Caco-2 (cell line): ENCODE measurements at regions not wholly inside any gene's neighbourhood (a gene's known extent, or its start where the extent isn't known, plus 50 kb on each side); places are given as distances from the start of the nearest gene placed in this dataset.

Experiments
- BruUV-seq: library from RNA; stranded (reverse); fragments of 400-500 nt; replicated peaks from 2 replicates; lab custom pipeline; 2021; lab: Mats Ljungman, UMichigan
- CTCF ChIA-PET: fragments of 300-600 bp; sonication (Branson Sonifier 250); formaldehyde crosslinking; loops from one replicate; lab custom pipeline; 2022; ENCODE audit warnings: antibody characterized with exemption; lab: Charles Lee
- POLR2A ChIA-PET: fragments of 300-600 bp; sonication (Branson Sonifier 250); formaldehyde crosslinking; loops from one replicate; lab custom pipeline; 2022; ENCODE audit warnings: antibody characterized with exemption; lab: Charles Lee
- DNase-seq, 2 experiments: peaks; one replicate each; pipeline versions ENCODE4 v3.0.0 to v3.0.0-alpha.2; 2020 to 2022
- H3K27me3 ChIP-seq: replicated peaks from 2 replicates; pipeline ENCODE4 v1.6.0; 2011; ENCODE audit warnings: low read length; ENCODE audit not compliant: control insufficient read depth, insufficient read depth
- H3K36me3 ChIP-seq: 2 replicates; pipeline ENCODE4 v1.5.1; 2011; ENCODE audit warnings: low read length; ENCODE audit not compliant: control insufficient read depth, insufficient read depth
- H3K4me1 ChIP-seq: fragments of 250-450 bp; sonication (Bioruptor Pico); 2 replicates; pipeline ENCODE4 v1.5.1; 2020; ENCODE audit warnings: mild to moderate bottlenecking
- H3K4me3 ChIP-seq: 2 replicates; pipeline ENCODE4 v1.5.1; 2011; ENCODE audit warnings: low read depth, mild to moderate bottlenecking, control low read depth, low read length
- H3K9me3 ChIP-seq: fragments of 250-450 bp; sonication (Bioruptor Pico); 2 replicates; pipeline ENCODE4 v1.5.1; 2020; ENCODE audit warnings: mild to moderate bottlenecking, moderate library complexity
- H3K27ac Mint-ChIP-seq: one replicate; pipeline ENCODE4 v1.8.0; 2022; ENCODE audit warnings: mixed read lengths; ENCODE audit not compliant: unreplicated experiment
- H3K27me3 Mint-ChIP-seq: one replicate; pipeline ENCODE4 v1.8.0; 2022; ENCODE audit warnings: mixed read lengths; ENCODE audit not compliant: insufficient read depth, unreplicated experiment
- H3K36me3 Mint-ChIP-seq: one replicate; pipeline ENCODE4 v1.8.0; 2022; ENCODE audit warnings: mild to moderate bottlenecking, mixed read lengths; ENCODE audit not compliant: insufficient read depth, unreplicated experiment
- H3K4me1 Mint-ChIP-seq: one replicate; pipeline ENCODE4 v1.8.0; 2022; ENCODE audit warnings: low read depth, mixed read lengths; ENCODE audit not compliant: unreplicated experiment
- H3K4me3 Mint-ChIP-seq: one replicate; pipeline ENCODE4 v1.8.0; 2022; ENCODE audit warnings: mild to moderate bottlenecking, moderate library complexity, mixed read lengths; ENCODE audit not compliant: unreplicated experiment
- H3K9me3 Mint-ChIP-seq: one replicate; pipeline ENCODE4 v1.8.0; 2022; ENCODE audit warnings: mixed read lengths; ENCODE audit not compliant: unreplicated experiment
- CTCF ChIP-seq, 2 experiments: fragments of 200-600 bp in 1 of 2; IDR thresholded peaks; 1 replicate in 1 of 2; 2 replicates in 1 of 2; pipeline versions ENCODE4 v1.5.1 to v1.8.0; 2011 to 2022; ENCODE audit warnings: antibody characterized with exemption in 1 of 2, control low read depth in 1 of 2, inconsistent platforms in 1 of 2, low read depth in 1 of 2, low read length in 1 of 2, mild to moderate bottlenecking in 1 of 2, moderate library complexity in 1 of 2; ENCODE audit not compliant: insufficient read depth in 1 of 2, severe bottlenecking in 1 of 2, unreplicated experiment in 1 of 2
- intact Hi-C: fragments of 100-400 bp; cut with micrococcal nuclease; formaldehyde crosslinking; loops from one replicate; pipeline ENCODE4 v1.10.0; 2022; ENCODE audit not compliant: unreplicated experiment

DNA sequence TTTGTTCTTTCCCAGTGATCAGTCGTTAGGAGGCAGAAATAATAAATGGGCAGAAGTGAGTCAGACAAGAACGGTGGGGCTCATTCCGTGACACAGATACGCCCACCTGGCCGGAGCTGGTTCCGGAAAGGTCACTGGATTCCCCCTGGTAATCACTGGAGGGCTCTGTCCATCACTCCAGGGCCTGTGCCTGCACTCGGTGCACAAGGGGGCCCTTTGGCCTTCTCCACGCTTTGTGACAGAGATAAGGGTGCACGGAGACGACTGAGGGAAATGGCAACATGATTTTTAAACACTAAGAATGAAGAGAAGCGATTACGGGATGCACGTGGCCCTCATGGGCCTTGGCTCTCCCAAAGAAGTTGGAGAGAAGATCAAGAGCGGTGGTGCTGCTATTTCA, 84.4 kb downstream of the PTGR3 start:
- no peaks in the 10 kb centered on the region for H3K27me3 ChIP-seq
- Mint-ChIP-seq H3K36me3 (no peaks in the 10 kb centered on the region), H3K9me3 (no peaks in the 10 kb centered on the region), H3K27me3 (peaks cover 3% of the 10 kb centered on the region), H3K27ac (no peak overlapping the region), H3K4me1 (no peaks in the 10 kb centered on the region), H3K4me3 (no peak overlapping the region)
- intact Hi-C loops, result no loop called here
- TF ChIP-seq CTCF (IDR thresholded peaks at IDR 0.05; ENCODE audit: insufficient read depth in 1 of 2, low read depth in 1 of 2, low read length in 1 of 2, severe bottlenecking in 1 of 2, unreplicated experiment in 1 of 2), result no peak
- BruUV-seq, result no TSS peak
- ChIA-PET POLR2A (no interaction called here), CTCF (no interaction called here)
- H3K4me1 ChIP-seq, result peaks cover 18% of the 10 kb centered on the region
- H3K36me3 ChIP-seq, result no peaks in the 10 kb centered on the region
- no peak overlapping the region for H3K4me3 ChIP-seq
- H3K9me3 ChIP-seq, result no peaks in the 10 kb centered on the region
- DNase-seq, result no peak

GRCh38 chr18:75123113-75123512, 85.8 kb downstream of the PTGR3 start:
- no TSS peak for BruUV-seq
- no peaks in the 10 kb centered on the region for H3K36me3 Mint-ChIP-seq
- Histone ChIP-seq H3K4me3 (no peak overlapping the region), H3K36me3 (no peaks in the 10 kb centered on the region), H3K9me3 (no peaks in the 10 kb centered on the region), H3K4me1 (peaks cover 10% of the 10 kb centered on the region), H3K27me3 (no peaks in the 10 kb centered on the region)
- peaks cover 3% of the 10 kb centered on the region for H3K27me3 Mint-ChIP-seq
- POLR2A ChIA-PET, result no interaction called here
- intact Hi-C loops, result no loop called here
- CTCF ChIA-PET, result no interaction called here
- no peaks in the 10 kb centered on the region for H3K4me1 Mint-ChIP-seq
- no peak for DNase-seq
- H3K4me3 Mint-ChIP-seq, result no peak overlapping the region
- no peak for TF ChIP-seq CTCF (IDR thresholded peaks at IDR 0.05; ENCODE audit: insufficient read depth in 1 of 2, low read depth in 1 of 2, low read length in 1 of 2, severe bottlenecking in 1 of 2, unreplicated experiment in 1 of 2)
- no peaks in the 10 kb centered on the region for H3K9me3 Mint-ChIP-seq
- no peak overlapping the region for H3K27ac Mint-ChIP-seq

- no peaks in the 10 kb centered on the region for H3K4me1 Mint-ChIP-seq
- no peak overlapping the region for H3K4me3 Mint-ChIP-seq
- intact Hi-C loops, result no loop called here
- no TSS peak for BruUV-seq
- H3K36me3 ChIP-seq, result no peaks in the 10 kb centered on the region
- H3K36me3 Mint-ChIP-seq, result no peaks in the 10 kb centered on the region
- peaks cover 3% of the 10 kb centered on the region; the same call in 1 of the 2 replicates for H3K4me1 ChIP-seq
- H3K9me3 ChIP-seq, result no peaks in the 10 kb centered on the region
- CTCF ChIA-PET, result no interaction called here
- H3K27ac Mint-ChIP-seq, result no peak overlapping the region
- no peak for TF ChIP-seq CTCF (IDR thresholded peaks at IDR 0.05; ENCODE audit: insufficient read depth in 1 of 2, low read depth in 1 of 2, low read length in 1 of 2, severe bottlenecking in 1 of 2, unreplicated experiment in 1 of 2)
- H3K4me3 ChIP-seq, result no peak overlapping the region
- POLR2A ChIA-PET, result no interaction called here
- H3K27me3 Mint-ChIP-seq, result peaks cover 3% of the 10 kb centered on the region
- H3K27me3 ChIP-seq, result no peaks in the 10 kb centered on the region
- no peak for DNase-seq
- no peaks in the 10 kb centered on the region for H3K9me3 Mint-ChIP-seq
Measured at GRCh38 chr18:75122334-75122958, 86.5 kb downstream of the PTGR3 start.
